HG03175 (cell line): ENCODE measurements at regions not wholly inside any gene's neighbourhood (a gene's known extent, or its start where the extent isn't known, plus 50 kb on each side); places are given as distances from the start of the nearest gene placed in this dataset.
A peak's percentile ranks its signal among the peaks of the same experiment; 100 is the strongest.
"Not testable (repeated sequence)": the region's sequence is repeated elsewhere in the genome, so short reads cannot be mapped to it uniquely, and the experiment has no call there.

Experiments used
- ATAC-seq: cut with Tn5 transposase; IDR thresholded peaks from one replicate; pipeline ENCODE4 v1.9.1; 2021; ENCODE audit warnings: mild to moderate bottlenecking, moderate library complexity; ENCODE audit not compliant: unreplicated experiment

GRCh38 chr6:8655670-8656454 lies 220.5 kb upstream of the SLC35B3 start:
- ATAC-seq, result no peak

- no peak for ATAC-seq
Observed at GRCh38 chr6:8652710-8653109, 217.4 kb upstream of the SLC35B3 start.

- ATAC-seq, result no peak
Observed at GRCh38 chr6:8651998-8652397, 216.7 kb upstream of the SLC35B3 start.

- ATAC-seq, result no peak
Observed at GRCh38 chr6:8645212-8645611, 209.9 kb upstream of the SLC35B3 start.

- ATAC-seq, result no peak
Observed at GRCh38 chr6:8644306-8644705, 209.0 kb upstream of the SLC35B3 start.

GRCh38 chr6:8642854-8643253 lies 207.5 kb upstream of the SLC35B3 start:
- ATAC-seq, result no peak

- ATAC-seq, result no peak
Observed at GRCh38 chr6:8642131-8642530, 206.8 kb upstream of the SLC35B3 start.

- ATAC-seq, result no peak
Observed at GRCh38 chr6:8639928-8640649, 204.7 kb upstream of the SLC35B3 start.

- ATAC-seq, result no peak
Observed at GRCh38 chr6:8637896-8638597, 202.7 kb upstream of the SLC35B3 start.

GRCh38 chr6:8633762-8634161 lies 198.4 kb upstream of the SLC35B3 start:
- ATAC-seq, result no peak

GRCh38 chr6:8628736-8629135 lies 193.4 kb upstream of the SLC35B3 start:
- no peak for ATAC-seq

- ATAC-seq, result no peak
Observed at GRCh38 chr6:8628063-8628462, 192.7 kb upstream of the SLC35B3 start.

- ATAC-seq, result peak; percentile 82
Observed at GRCh38 chr6:8627085-8627861, 191.9 kb upstream of the SLC35B3 start.

GRCh38 chr6:8624665-8625064 lies 189.3 kb upstream of the SLC35B3 start:
- no peak for ATAC-seq

- no peak for ATAC-seq
Observed at GRCh38 chr6:8623441-8623840, 188.1 kb upstream of the SLC35B3 start.

GRCh38 chr6:8619853-8620252 lies 184.5 kb upstream of the SLC35B3 start:
- no peak for ATAC-seq

- ATAC-seq, result not testable (repeated sequence)
Observed at GRCh38 chr6:8619408-8619807, 184.1 kb upstream of the SLC35B3 start.

- ATAC-seq, result no peak
Observed at GRCh38 chr6:8608737-8609136, 173.4 kb upstream of the SLC35B3 start.

- ATAC-seq, result no peak
Observed at GRCh38 chr6:8589941-8590729, 154.8 kb upstream of the SLC35B3 start.

GRCh38 chr6:8588176-8588575 lies 152.8 kb upstream of the SLC35B3 start:
- ATAC-seq, result no peak
